H1 (cell line): ENCODE measurements at regions not wholly inside any gene's neighbourhood (a gene's known extent, or its start where the extent isn't known, plus 50 kb on each side); places are given as distances from the start of the nearest gene placed in this dataset.

ENCODE experiments used
- CTCF ChIA-PET: fragments of 300-600 bp; sonication (Branson Sonifier 250); formaldehyde crosslinking; loops from one replicate; lab custom pipeline; 2021; ENCODE audit not compliant: partially characterized antibody; lab: Charles Lee
- POLR2A ChIA-PET: fragments of 300-600 bp; sonication (Branson Sonifier 250); formaldehyde crosslinking; loops from one replicate; lab custom pipeline; 2021; ENCODE audit warnings: inconsistent platforms; ENCODE audit not compliant: partially characterized antibody; lab: Charles Lee
- DNase-seq, 2 experiments: peaks; one replicate each; pipeline versions ENCODE4 v3.0.0 to v3.0.0-alpha.2; 2010 to 2022; ENCODE audit warnings: low spot score in 2 of 2, low read depth in 1 of 2, mixed read lengths in 1 of 2
- FAIRE-seq: peaks from 2 replicates; lab custom pipeline; 2011; peaks lifted over from hg19 to GRCh38; lab: Jason Lieb, UNC
- H2AFZ ChIP-seq: 2 replicates; pipeline ENCODE4 v1.8.1; 2012; ENCODE audit warnings: low read length, inconsistent platforms
- H2AK5ac ChIP-seq: 2 replicates; pipeline ENCODE4 v1.6.1; 2013; ENCODE audit warnings: low read depth, low read length
- H2BK120ac ChIP-seq: replicated peaks from 2 replicates; pipeline ENCODE3; 2013; ENCODE audit warnings: low read depth, low read length, inconsistent platforms
- H2BK12ac ChIP-seq: 2 replicates; pipeline ENCODE4 v1.6.1; 2013; ENCODE audit warnings: low read depth, low read length
- H2BK15ac ChIP-seq: 2 replicates; pipeline ENCODE4 v1.6.1; 2013; ENCODE audit warnings: low read length
- H2BK20ac ChIP-seq: 2 replicates; pipeline ENCODE4 v1.6.1; 2013; ENCODE audit warnings: low read length
- H2BK5ac ChIP-seq: 2 replicates; pipeline ENCODE4 v1.6.1; 2013; ENCODE audit warnings: low read depth, low read length
- H3K14ac ChIP-seq: 2 replicates; pipeline ENCODE4 v1.6.1; 2013; ENCODE audit warnings: inconsistent platforms; ENCODE audit not compliant: insufficient read length
- H3K18ac ChIP-seq: 2 replicates; pipeline ENCODE4 v1.6.1; 2013; ENCODE audit warnings: low read length; ENCODE audit errors: extremely low read depth
- H3K23ac ChIP-seq: 2 replicates; pipeline ENCODE4 v1.6.1; 2013; ENCODE audit warnings: inconsistent platforms; ENCODE audit not compliant: insufficient read length
- H3K23me2 ChIP-seq: 2 replicates; pipeline ENCODE4 v1.6.1; 2013; ENCODE audit warnings: low read depth, low read length
- H3K27ac ChIP-seq: 2 replicates; pipeline ENCODE4 v1.6.1; 2011; ENCODE audit warnings: low read depth, low read length, inconsistent platforms
- H3K27me3 ChIP-seq, 4 experiments: replicated peaks in 1 of 4; 1 replicate in 1 of 4; 2 replicates in 3 of 4; pipeline versions ENCODE4 v1.6.1 to v1.8.1; 2011 to 2013; ENCODE audit warnings: low read length in 3 of 4, mild to moderate bottlenecking in 3 of 4, inconsistent platforms in 2 of 4, mixed read lengths in 2 of 4, moderate library complexity in 1 of 4; ENCODE audit not compliant: control insufficient read depth in 3 of 4, insufficient read depth in 3 of 4; ENCODE audit errors: extremely low read depth in 1 of 4
- H3K36me3 ChIP-seq, 4 experiments: 2 replicates each; pipeline versions ENCODE4 v1.6.1 to v1.8.1; 2011 to 2013; ENCODE audit warnings: mild to moderate bottlenecking in 4 of 4, low read length in 3 of 4, moderate library complexity in 2 of 4, control low read depth in 1 of 4, inconsistent platforms in 1 of 4; ENCODE audit not compliant: insufficient read depth in 4 of 4, control insufficient read depth in 2 of 4
- H3K4ac ChIP-seq: replicated peaks from 2 replicates; pipeline ENCODE3; 2013; ENCODE audit warnings: low read length, low read depth, mixed read lengths, inconsistent platforms; ENCODE audit not compliant: insufficient read length
- H3K4me1 ChIP-seq, 4 experiments: replicated peaks in 1 of 4; 1 replicate in 1 of 4; 2 replicates in 3 of 4; pipeline versions ENCODE4 v1.6.1 to v1.8.1; 2011 to 2013; ENCODE audit warnings: low read length in 3 of 4, inconsistent platforms in 2 of 4, mixed read lengths in 1 of 4; ENCODE audit not compliant: insufficient read depth in 4 of 4, control insufficient read depth in 3 of 4
- H3K4me2 ChIP-seq, 2 experiments: 2 replicates each; pipeline versions ENCODE4 v1.6.1 to v1.8.1; 2011 to 2013; ENCODE audit warnings: low read depth in 2 of 2, low read length in 2 of 2, control low read depth in 1 of 2, inconsistent platforms in 1 of 2, mild to moderate bottlenecking in 1 of 2; ENCODE audit not compliant: insufficient read depth in 1 of 2
- H3K4me3 ChIP-seq, 4 experiments: fragments of 200-600, 300-600 bp in 1 of 4; sonication (generic), shearing (Covaris generic), sonication (Bioruptor Twin) in 1 of 4; 2 replicates each; pipeline versions ENCODE4 v1.5.1 to v1.8.1; 2011 to 2016; ENCODE audit warnings: low read length in 4 of 4, low read depth in 3 of 4, control low read depth in 2 of 4, inconsistent platforms in 2 of 4, mild to moderate bottlenecking in 2 of 4, mixed read lengths in 1 of 4, moderate library complexity in 1 of 4; ENCODE audit not compliant: insufficient read depth in 2 of 4; ENCODE audit errors: extremely low read depth in 1 of 4
- H3K56ac ChIP-seq: replicated peaks from 2 replicates; pipeline ENCODE3; 2013; ENCODE audit warnings: low read depth, mild to moderate bottlenecking, mixed read lengths, low read length, inconsistent platforms; ENCODE audit not compliant: insufficient read length
- H3K79me1 ChIP-seq: 2 replicates; pipeline ENCODE4 v1.6.1; 2013; ENCODE audit warnings: low read depth, low read length, control low read depth
- H3K79me2 ChIP-seq, 2 experiments: 2 replicates each; pipeline versions ENCODE4 v1.6.1 to v1.8.1; 2012 to 2013; ENCODE audit warnings: low read length in 2 of 2, mild to moderate bottlenecking in 2 of 2, inconsistent platforms in 1 of 2; ENCODE audit not compliant: insufficient read depth in 2 of 2, control insufficient read depth in 1 of 2
- H3K9ac ChIP-seq, 4 experiments: replicated peaks in 1 of 4; 1 replicate in 1 of 4; 2 replicates in 3 of 4; pipeline versions ENCODE4 v1.6.1 to v1.8.1; 2011 to 2013; ENCODE audit warnings: low read depth in 3 of 4, low read length in 3 of 4, control low read depth in 2 of 4, mild to moderate bottlenecking in 2 of 4, moderate library complexity in 2 of 4, inconsistent platforms in 1 of 4; ENCODE audit errors: extremely low read depth in 1 of 4
- H3K9me3 ChIP-seq, 2 experiments: 2 replicates each; pipeline versions ENCODE4 v1.6.1 to v1.8.1; 2012 to 2013; ENCODE audit warnings: mild to moderate bottlenecking in 2 of 2, moderate library complexity in 2 of 2, control low read depth in 1 of 2, inconsistent platforms in 1 of 2, low read depth in 1 of 2, low read length in 1 of 2, mixed read lengths in 1 of 2; ENCODE audit not compliant: insufficient read depth in 2 of 2
- H4K20me1 ChIP-seq, 2 experiments: replicated peaks in 1 of 2; 2 replicates each; pipeline versions ENCODE3 to v1.8.1; 2011 to 2013; ENCODE audit warnings: inconsistent platforms in 2 of 2, low read length in 2 of 2, mild to moderate bottlenecking in 1 of 2; ENCODE audit not compliant: insufficient read depth in 2 of 2, control insufficient read depth in 1 of 2
- H4K5ac ChIP-seq: 2 replicates; pipeline ENCODE4 v1.6.1; 2013; ENCODE audit warnings: low read length, low read depth, mixed read lengths, inconsistent platforms; ENCODE audit not compliant: insufficient read length
- H4K8ac ChIP-seq: 2 replicates; pipeline ENCODE4 v1.8.0; 2013; ENCODE audit warnings: mild to moderate bottlenecking, moderate library complexity, low read length, inconsistent platforms; ENCODE audit not compliant: insufficient read depth; ENCODE audit errors: extremely low read depth
- H4K91ac ChIP-seq: replicated peaks from 2 replicates; pipeline ENCODE3; 2013; ENCODE audit warnings: low read length, mixed read lengths, inconsistent platforms; ENCODE audit not compliant: insufficient read length
- CHD2 ChIP-seq: IDR thresholded peaks from 2 replicates; pipeline ENCODE4 v1.6.1; 2012; ENCODE audit warnings: low read length, improper control_type of control experiment
- EP300 ChIP-seq, 2 experiments: IDR thresholded peaks; 1 replicate in 1 of 2; 2 replicates in 1 of 2; pipeline ENCODE4 v1.6.1; 2011 to 2012; ENCODE audit warnings: low read depth in 2 of 2, low read length in 2 of 2, mild to moderate bottlenecking in 2 of 2, borderline replicate concordance in 1 of 2, inconsistent platforms in 1 of 2, moderate library complexity in 1 of 2
- GABPA ChIP-seq: IDR thresholded peaks from 2 replicates; pipeline ENCODE4 v1.6.1; 2011; ENCODE audit warnings: mild to moderate bottlenecking, low read length, moderate library complexity, borderline replicate concordance; ENCODE audit not compliant: insufficient read depth
- HDAC2 ChIP-seq, 2 experiments: fragments of 300-600 bp in 1 of 2; sonication (generic) in 1 of 2; IDR thresholded peaks; 2 replicates each; pipeline ENCODE4 v1.6.1; 2011 to 2012; ENCODE audit warnings: low read depth in 2 of 2, low read length in 2 of 2, mild to moderate bottlenecking in 2 of 2, moderate library complexity in 2 of 2, borderline replicate concordance in 1 of 2, inconsistent platforms in 1 of 2
- HDAC6 ChIP-seq: IDR thresholded peaks from one replicate; pipeline ENCODE4 v1.7.1; 2012; ENCODE audit warnings: low read depth, mild to moderate bottlenecking, inconsistent platforms, low read length, moderate library complexity
- JUN ChIP-seq: IDR thresholded peaks from 2 replicates; pipeline ENCODE4 v1.6.1; 2011; ENCODE audit warnings: low read depth, mild to moderate bottlenecking, improper control_type of control experiment, low read length
- PHF8 ChIP-seq: fragments of 200-600 bp; sonication (generic); conservative IDR thresholded peaks from 2 replicates; pipeline ENCODE4 v1.7.1; 2012; ENCODE audit warnings: low read depth, mild to moderate bottlenecking, inconsistent platforms, low read length, moderate library complexity
- SP1 ChIP-seq: IDR thresholded peaks from 2 replicates; pipeline ENCODE4 v1.6.1; 2011; ENCODE audit warnings: low read depth, low read length
- SP2 ChIP-seq: IDR thresholded peaks from 2 replicates; pipeline ENCODE4 v1.6.1; 2012; ENCODE audit warnings: mild to moderate bottlenecking, low read length, inconsistent platforms
- TBP ChIP-seq: IDR thresholded peaks from 2 replicates; pipeline ENCODE4 v1.6.1; 2011; ENCODE audit warnings: low read depth, low read length, improper control_type of control experiment
- TEAD4 ChIP-seq: IDR thresholded peaks from 2 replicates; pipeline ENCODE4 v1.6.1; 2012; ENCODE audit warnings: low read depth, low read length, inconsistent platforms, mixed read lengths
- YY1 ChIP-seq: IDR thresholded peaks from 2 replicates; pipeline ENCODE4 v1.6.1; 2011; ENCODE audit warnings: low read depth, mild to moderate bottlenecking, low read length
- WGBS, 2 experiments: shearing (Covaris generic) in 1 of 2; methylation state at CpG; one replicate each; pipeline versions ENCODE4 v1.1.6 to v1.1.7; 2013 to 2015; ENCODE audit warnings: low lambda C conversion rate in 2 of 2, mixed read lengths in 2 of 2, inconsistent platforms in 1 of 2, low coverage in 1 of 2, missing lambda C conversion rate in 1 of 2; ENCODE audit not compliant: insufficient replicate concordance in 2 of 2, insufficient coverage in 1 of 2, insufficient read length in 1 of 2; ENCODE audit errors: extremely low coverage in 1 of 2, missing lambda C conversion rate in 1 of 2; 5-methylcytosine and 5-hydroxymethylcytosine counted together
- TF ChIP-seq, protein P1 (sequence below): IDR thresholded peaks from 2 replicates; pipeline ENCODE4 v1.6.1; 2012; ENCODE audit warnings: low read length, inconsistent platforms

DNA sequence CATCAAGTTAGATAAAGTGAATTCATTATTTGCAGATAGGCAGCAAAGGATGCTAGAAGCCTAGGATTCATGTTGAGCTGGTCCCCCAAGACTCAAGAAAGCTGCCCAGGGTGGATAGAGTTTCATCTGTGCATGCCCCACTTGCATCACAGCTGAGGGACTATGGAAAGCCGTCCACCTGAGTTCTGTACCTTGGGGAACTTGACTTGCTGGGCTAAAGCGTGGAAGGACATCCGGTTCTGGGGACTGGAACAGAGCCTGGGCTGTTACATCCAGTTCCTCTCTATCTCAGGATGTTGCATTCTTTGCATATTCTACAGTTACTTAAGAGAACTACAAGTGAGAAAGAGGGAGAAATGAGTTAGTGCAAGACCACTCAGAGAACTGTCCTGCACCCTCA, 458.4 kb downstream of the SHISA9 start:
- H3K56ac ChIP-seq = no peak overlapping the region
- ChIA-PET POLR2A (no interaction called here), CTCF (no interaction called here)
- peak overlapping the region; percentile 71 for H2BK120ac ChIP-seq
- no peaks in the 10 kb centered on the region for H4K20me1 ChIP-seq
- peaks cover 6 to 7% of the 10 kb centered on the region in 2 experiments; a peak in 3 of 4 replicates for H3K9me3 ChIP-seq
- H2AFZ ChIP-seq = no peak overlapping the region
- peak overlapping the region; percentile 1; the same call in 1 of the 2 replicates for H2BK12ac ChIP-seq
- H3K23ac ChIP-seq = no peak overlapping the region
- no peak for FAIRE-seq
- peak overlapping the region; percentile 29; the same call in 1 of the 2 replicates for H2BK5ac ChIP-seq
- no peak overlapping the region for H3K9ac ChIP-seq
- H3K36me3 ChIP-seq = peaks cover 0 to 9% (median 4%) of the 10 kb centered on the region in 4 experiments; a peak in 3 of 8 replicates
- H3K4me3 ChIP-seq = no peak overlapping the region
- H4K8ac ChIP-seq = no peak overlapping the region
- no peak for DNase-seq
- no peaks in the 10 kb centered on the region; a peak in 2 of 7 replicates for H3K4me1 ChIP-seq
- H3K14ac ChIP-seq = no peak overlapping the region
- 91% methylated on average over 3 of the region's 3 CpGs; no CpG with 5 or more reads in 1 of the 2 experiments for WGBS, 2 experiments
- peak overlapping the region; percentile 89; the same call in 1 of the 2 replicates for H2BK15ac ChIP-seq
- no peaks in the 10 kb centered on the region for H3K79me1 ChIP-seq
- no peak overlapping the region for H3K4ac ChIP-seq
- H3K79me2 ChIP-seq = peaks cover 0 to 18% of the 10 kb centered on the region in 2 experiments; a peak in 2 of 4 replicates
- no peak overlapping the region for H3K4me2 ChIP-seq
- 0 out of 2 replicates have a peak overlapping the region, but pooled peaks have one; percentile 17 for H2AK5ac ChIP-seq
- no peak overlapping the region for H4K5ac ChIP-seq
- no peaks in the 10 kb centered on the region for H3K27me3 ChIP-seq
- no peaks in the 10 kb centered on the region for H3K23me2 ChIP-seq
- H2BK20ac ChIP-seq = peak overlapping the region; percentile 63
- H3K18ac ChIP-seq = peak overlapping the region; percentile 1; the same call in 1 of the 2 replicates
- H3K27ac ChIP-seq = no peak overlapping the region
- peak overlapping the region; percentile 9 for H4K91ac ChIP-seq
- TF ChIP-seq SP2 = no peak
- no peak for TF ChIP-seq JUN
- TF ChIP-seq CHD2 = no peak
- no peak for TF ChIP-seq SP1
- no peak for TF ChIP-seq HDAC6
- no peak for TF ChIP-seq EP300 (IDR thresholded peaks at IDR 0.05; ENCODE audit: borderline replicate concordance in 1 of 2, low read depth in 2 of 2, low read length in 2 of 2)
- no peak for TF ChIP-seq TBP
- no peak for TF ChIP-seq YY1
- TF ChIP-seq, protein P1, sequence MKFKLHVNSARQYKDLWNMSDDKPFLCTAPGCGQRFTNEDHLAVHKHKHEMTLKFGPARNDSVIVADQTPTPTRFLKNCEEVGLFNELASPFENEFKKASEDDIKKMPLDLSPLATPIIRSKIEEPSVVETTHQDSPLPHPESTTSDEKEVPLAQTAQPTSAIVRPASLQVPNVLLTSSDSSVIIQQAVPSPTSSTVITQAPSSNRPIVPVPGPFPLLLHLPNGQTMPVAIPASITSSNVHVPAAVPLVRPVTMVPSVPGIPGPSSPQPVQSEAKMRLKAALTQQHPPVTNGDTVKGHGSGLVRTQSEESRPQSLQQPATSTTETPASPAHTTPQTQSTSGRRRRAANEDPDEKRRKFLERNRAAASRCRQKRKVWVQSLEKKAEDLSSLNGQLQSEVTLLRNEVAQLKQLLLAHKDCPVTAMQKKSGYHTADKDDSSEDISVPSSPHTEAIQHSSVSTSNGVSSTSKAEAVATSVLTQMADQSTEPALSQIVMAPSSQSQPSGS = no peak
- no peak for TF ChIP-seq HDAC2 (IDR thresholded peaks at IDR 0.05; ENCODE audit: borderline replicate concordance in 1 of 2, low read depth in 2 of 2, low read length in 2 of 2)
- no peak for TF ChIP-seq TEAD4
- TF ChIP-seq GABPA = no peak
- no peak for TF ChIP-seq PHF8
